Gastroesophageal sphincter (tissue), 4 donors: ENCODE measurements at regions not wholly inside any gene's neighbourhood (a gene's known extent, or its start where the extent isn't known, plus 50 kb on each side); places are given as distances from the start of the nearest gene placed in this dataset.

Source experiments
- ATAC-seq: fragments of 150-250 bp; one replicate; pipeline ENCODE4 v1.9.1; 2016; ENCODE audit warnings: mild to moderate bottlenecking, moderate library complexity
- H3K27ac ChIP-seq, 4 donors: fragments of 200-600 bp; sonication (generic) in 3 of 4; 1 replicate in 3 of 4; 2 replicates in 1 of 4; pipeline ENCODE4 v1.5.1; 2016 to 2019
- H3K27me3 ChIP-seq: fragments of 200-600 bp; sonication (generic); one replicate; pipeline ENCODE4 v1.5.1; 2019
- H3K36me3 ChIP-seq, 2 donors: fragments of 200-600 bp; sonication (generic); one replicate each; pipeline ENCODE4 v1.5.1; 2019; ENCODE audit warnings: control low read depth in 1 of 2
- H3K4me1 ChIP-seq, 3 donors: fragments of 200-600 bp; sonication (generic); 1 replicate in 2 of 3; 2 replicates in 1 of 3; pipeline ENCODE4 v1.5.1; 2016 to 2019; ENCODE audit warnings: control low read depth in 2 of 3
- H3K4me3 ChIP-seq, 2 donors: fragments of 200-600 bp; sonication (generic); one replicate each; pipeline ENCODE4 v1.5.1; 2019; ENCODE audit warnings: mild to moderate bottlenecking in 1 of 2, moderate library complexity in 1 of 2
- H3K9me3 ChIP-seq, 3 donors: fragments of 200-600 bp; sonication (generic); one replicate each; pipeline ENCODE4 v1.5.1; 2017 to 2019; ENCODE audit warnings: control low read depth in 2 of 3
- CTCF ChIP-seq, 4 experiments: fragments of 200-600 bp in 2 of 4; fragments of 450-650 bp in 2 of 4; sonication (generic) in 1 of 4; IDR thresholded peaks; one replicate each; pipeline ENCODE4 v1.5.1; 2017 to 2019; ENCODE audit warnings: antibody characterized with exemption in 4 of 4, mild to moderate bottlenecking in 2 of 4, moderate library complexity in 2 of 4
- EP300 ChIP-seq: sonication (generic); formaldehyde crosslinking; IDR thresholded peaks from one replicate; pipeline ENCODE4 v1.6.1; 2017; ENCODE audit warnings: antibody characterized with exemption, mild to moderate bottlenecking
- POLR2A ChIP-seq, 2 donors: fragments of 450-650 bp; IDR thresholded peaks; one replicate each; pipeline ENCODE4 v1.6.1; 2017; ENCODE audit warnings: antibody characterized with exemption in 2 of 2, mild to moderate bottlenecking in 2 of 2, moderate library complexity in 1 of 2
- POLR2AphosphoS5 ChIP-seq: sonication (generic); formaldehyde crosslinking; IDR thresholded peaks from one replicate; pipeline ENCODE4 v1.6.1; 2017; ENCODE audit warnings: antibody characterized with exemption
- WGBS, 2 donors: methylation state at CpG; one replicate each; pipeline ENCODE4 v1.1.5; 2018; ENCODE audit warnings: low coverage in 1 of 2; 5-methylcytosine and 5-hydroxymethylcytosine counted together

- no peak for ATAC-seq
- H3K4me3 ChIP-seq = no peak overlapping the region
- H3K27ac ChIP-seq = no peak overlapping the region
- no peaks in the 10 kb centered on the region for H3K9me3 ChIP-seq
- no peaks in the 10 kb centered on the region for H3K27me3 ChIP-seq
- TF ChIP-seq CTCF (IDR thresholded peaks at IDR 0.05) (no peak), POLR2AphosphoS5 (no peak), POLR2A (IDR thresholded peaks at IDR 0.05) (no peak), EP300 (no peak)
- 44 to 65% methylated on average over 1 of the region's 1 CpG for WGBS, 2 donors
- peaks cover 0 to 12% (median 0%) of the 10 kb centered on the region in 3 donors for H3K4me1 ChIP-seq
- H3K36me3 ChIP-seq = no peaks in the 10 kb centered on the region
These were observed 292.8 kb downstream of the FRK start for GRCh38 chr6:115767931-115768330.

GRCh38 chr6:115766745-115767462 lies 293.8 kb downstream of the FRK start:
- Histone ChIP-seq H3K27ac (no peak overlapping the region), H3K27me3 (no peaks in the 10 kb centered on the region), H3K4me1 (peaks cover 0 to 12% (median 0%) of the 10 kb centered on the region in 3 donors), H3K36me3 (no peaks in the 10 kb centered on the region), H3K4me3 (no peak overlapping the region), H3K9me3 (no peaks in the 10 kb centered on the region)
- no peak for ATAC-seq
- WGBS, 2 donors = 90% methylated on average over 5 of the region's 5 CpGs
- TF ChIP-seq EP300 (no peak), POLR2A (IDR thresholded peaks at IDR 0.05) (no peak), POLR2AphosphoS5 (no peak), CTCF (IDR thresholded peaks at IDR 0.05) (no peak)

GRCh38 chr6:115765966-115766365 lies 294.7 kb downstream of the FRK start:
- no peak for TF ChIP-seq POLR2AphosphoS5
- TF ChIP-seq POLR2A (IDR thresholded peaks at IDR 0.05) = no peak
- TF ChIP-seq EP300 = no peak
- TF ChIP-seq CTCF (IDR thresholded peaks at IDR 0.05) = no peak
- H3K27me3 ChIP-seq = no peaks in the 10 kb centered on the region
- 84 to 89% methylated on average over 4 of the region's 4 CpGs for WGBS, 2 donors

GRCh38 chr6:115759051-115759450 lies 301.6 kb downstream of the FRK start:
- ATAC-seq = no peak
- Histone ChIP-seq H3K9me3 (no peaks in the 10 kb centered on the region), H3K4me1 (no peaks in the 10 kb centered on the region), H3K27ac (no peak overlapping the region), H3K27me3 (no peaks in the 10 kb centered on the region), H3K4me3 (no peak overlapping the region), H3K36me3 (no peaks in the 10 kb centered on the region)
- TF ChIP-seq CTCF (IDR thresholded peaks at IDR 0.05) (no peak), EP300 (no peak), POLR2AphosphoS5 (no peak), POLR2A (IDR thresholded peaks at IDR 0.05) (no peak)
- 89 to 100% methylated on average over 3 of the region's 3 CpGs for WGBS, 2 donors

More at GRCh38 chr6:115765966-115766365, 294.7 kb downstream of the FRK start:
- Histone ChIP-seq H3K4me1 (peaks cover 0 to 12% (median 0%) of the 10 kb centered on the region in 3 donors), H3K27ac (no peak overlapping the region), H3K9me3 (no peaks in the 10 kb centered on the region), H3K36me3 (no peaks in the 10 kb centered on the region), H3K4me3 (no peak overlapping the region)
- ATAC-seq = no peak

GRCh38 chr6:115753446-115753845 lies 307.2 kb downstream of the FRK start:
- no peak for TF ChIP-seq EP300
- TF ChIP-seq CTCF (IDR thresholded peaks at IDR 0.05) = no peak
- no peak for TF ChIP-seq POLR2A (IDR thresholded peaks at IDR 0.05)
- TF ChIP-seq POLR2AphosphoS5 = no peak

More at GRCh38 chr6:115753446-115753845, 307.2 kb downstream of the FRK start:
- peaks cover 0 to 2% (median 0%) of the 10 kb centered on the region in 3 donors for H3K4me1 ChIP-seq
- H3K27ac ChIP-seq = no peak overlapping the region
- no peaks in the 10 kb centered on the region for H3K36me3 ChIP-seq
- no peaks in the 10 kb centered on the region for H3K27me3 ChIP-seq
- no peak overlapping the region for H3K4me3 ChIP-seq
- H3K9me3 ChIP-seq = no peaks in the 10 kb centered on the region
- no peak for ATAC-seq
- 67 to 100% methylated on average over 1 of the region's 1 CpG for WGBS, 2 donors
